ENCODE measurements at regions not wholly inside any gene's neighbourhood (a gene's known extent, or its start where the extent isn't known, plus 50 kb on each side); places are given as distances from the start of the nearest gene placed in this dataset.

GRCh38 chr3:117567906-117568305 lies 858.3 kb downstream of the TUSC7 start:
- TF ChIP-seq CTCF (IDR thresholded peaks at IDR 0.05): no peak
- TF ChIP-seq JUND (IDR thresholded peaks at IDR 0.05): no peak
- TF ChIP-seq TAF1 (IDR thresholded peaks at IDR 0.05; ENCODE audit: borderline replicate concordance, low read depth, low read length): no peak
- TF ChIP-seq CHD2 (IDR thresholded peaks at IDR 0.05; ENCODE audit: low read length, partially characterized antibody): no peak
- no peak for TF ChIP-seq POLR2AphosphoS5 (IDR thresholded peaks at IDR 0.05; ENCODE audit: low read depth, low read length)
- TF ChIP-seq FOSL2 (IDR thresholded peaks at IDR 0.05; ENCODE audit: borderline replicate concordance, low read depth): no peak
- TF ChIP-seq EZH2phosphoT487 (IDR thresholded peaks at IDR 0.05; ENCODE audit: borderline replicate concordance, low read depth): no peak
- TF ChIP-seq SIN3A (IDR thresholded peaks at IDR 0.05; ENCODE audit: borderline replicate concordance, low read depth, low read length): no peak
